ENCODE measurements at regions not wholly inside any gene's neighbourhood (a gene's known extent, or its start where the extent isn't known, plus 50 kb on each side); places are given as distances from the start of the nearest gene placed in this dataset.

GRCh38 chr13:27868641-27869435, 51.0 kb upstream of the PDX1 start:
- TF ChIP-seq CTCF (conservative IDR thresholded peaks at IDR 0.05) (peak; percentile 92), ZFX (IDR thresholded peaks at IDR 0.05) (no peak)

Data from C4-2B (cell line).